Suppressor macrophage treated with lipopolysaccharide for 4 hours (primary cell): ENCODE measurements at regions not wholly inside any gene's neighbourhood (a gene's known extent, or its start where the extent isn't known, plus 50 kb on each side); places are given as distances from the start of the nearest gene placed in this dataset.
"Not testable (repeated sequence)": the region's sequence is repeated elsewhere in the genome, so short reads cannot be mapped to it uniquely, and the experiment has no call there.

Experiments
- DNase-seq: peaks from one replicate; pipeline ENCODE4 v3.0.0-alpha.2; 2020

GRCh38 chr2:204367466-204367865, 177.8 kb upstream of the PARD3B start:
- no peak for DNase-seq

DNA sequence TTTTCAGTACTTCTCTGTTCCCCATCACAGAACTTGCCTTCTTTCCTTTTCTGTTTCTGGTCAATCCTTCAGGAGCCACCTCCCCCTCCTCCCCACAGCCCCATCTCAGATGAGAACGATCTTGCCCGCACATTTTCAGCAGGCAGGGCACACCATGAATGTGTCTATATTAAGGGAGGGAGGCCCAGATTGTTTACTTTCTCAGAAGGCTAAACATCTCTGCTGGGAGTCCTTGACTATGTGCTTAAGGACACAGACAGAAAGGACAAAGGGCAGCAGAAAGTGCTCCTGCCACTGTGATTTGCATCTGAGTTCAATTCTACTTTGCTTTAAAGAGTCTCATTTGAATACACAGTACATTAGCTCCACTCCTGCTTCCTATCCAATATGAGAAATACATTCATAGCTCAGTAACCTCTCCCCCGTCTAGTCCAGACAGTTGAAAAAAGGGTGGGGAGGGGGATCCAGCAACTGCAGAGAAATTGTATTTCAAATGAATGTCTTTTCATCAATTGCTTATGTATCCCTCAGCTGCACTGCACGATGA, 175.0 kb upstream of the PARD3B start:
- no peak for DNase-seq

DNA sequence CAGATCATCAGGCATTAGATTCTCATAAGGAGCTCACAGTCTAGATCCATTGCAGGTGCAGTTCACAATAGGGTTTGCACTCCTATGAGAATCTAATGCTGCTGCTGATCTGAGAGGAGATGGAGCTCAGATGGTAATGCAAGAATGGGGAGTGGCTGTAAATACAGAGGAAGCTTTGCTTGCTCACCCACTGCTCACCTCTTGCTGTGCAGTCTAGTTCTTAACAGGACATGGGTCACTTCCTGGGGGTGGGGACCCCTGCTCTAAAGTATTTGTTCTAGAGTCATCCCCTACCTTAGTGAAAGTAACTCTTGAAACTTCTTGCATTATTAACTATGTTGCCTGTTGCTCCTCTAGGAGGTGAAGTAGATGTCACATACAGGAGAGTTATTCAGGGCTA, 171.3 kb upstream of the PARD3B start:
- DNase-seq = no peak

- no peak for DNase-seq
Measured at GRCh38 chr2:204380141-204380881, 165.0 kb upstream of the PARD3B start.

GRCh38 chr2:204386668-204387067, 158.6 kb upstream of the PARD3B start:
- no peak for DNase-seq

DNA sequence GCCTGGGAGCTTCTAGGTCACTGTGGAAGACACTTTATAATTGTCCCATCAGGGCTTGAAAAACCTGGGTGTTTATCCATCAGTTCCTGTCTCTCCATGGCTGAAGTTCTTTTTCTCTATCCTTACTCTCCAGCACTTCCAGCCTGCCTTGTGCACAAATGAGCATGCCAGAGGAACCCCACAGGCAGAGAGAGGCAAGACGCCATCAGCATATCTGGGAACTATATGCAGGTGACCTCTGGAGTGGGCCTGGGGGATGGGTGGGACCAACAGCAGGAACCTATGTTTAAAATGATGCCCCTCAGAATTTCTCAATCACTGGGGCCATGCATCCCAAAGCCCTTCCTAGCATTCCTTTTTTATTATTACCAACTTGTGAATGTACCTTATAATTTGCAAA, 156.2 kb upstream of the PARD3B start:
- no peak for DNase-seq

- no peak for DNase-seq
Measured at GRCh38 chr2:204389856-204390255, 155.4 kb upstream of the PARD3B start.

DNA sequence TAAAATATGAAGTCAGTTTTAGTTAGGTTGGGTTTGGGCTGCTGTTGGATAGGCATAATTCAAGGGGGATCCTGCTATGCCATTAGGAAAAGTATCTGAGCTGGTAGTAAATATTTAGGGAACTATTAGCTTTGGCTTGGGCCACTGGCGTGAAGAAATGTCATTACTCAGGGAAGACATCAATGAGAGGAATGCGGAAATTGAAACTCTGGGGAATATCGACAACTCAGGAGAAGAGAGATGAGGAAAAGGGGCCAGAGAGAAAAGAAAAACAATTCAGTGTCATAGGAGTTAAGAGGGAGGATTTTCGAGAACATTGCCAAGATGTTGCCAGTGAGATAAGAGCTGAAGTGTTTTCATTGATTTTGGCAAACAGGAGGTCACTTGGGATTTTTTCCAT, 149.7 kb upstream of the PARD3B start:
- no peak for DNase-seq

- DNase-seq = no peak
Measured at GRCh38 chr2:204401114-204401513, 144.2 kb upstream of the PARD3B start.

- no peak for DNase-seq
Measured at GRCh38 chr2:204407204-204408014, 137.9 kb upstream of the PARD3B start.

DNA sequence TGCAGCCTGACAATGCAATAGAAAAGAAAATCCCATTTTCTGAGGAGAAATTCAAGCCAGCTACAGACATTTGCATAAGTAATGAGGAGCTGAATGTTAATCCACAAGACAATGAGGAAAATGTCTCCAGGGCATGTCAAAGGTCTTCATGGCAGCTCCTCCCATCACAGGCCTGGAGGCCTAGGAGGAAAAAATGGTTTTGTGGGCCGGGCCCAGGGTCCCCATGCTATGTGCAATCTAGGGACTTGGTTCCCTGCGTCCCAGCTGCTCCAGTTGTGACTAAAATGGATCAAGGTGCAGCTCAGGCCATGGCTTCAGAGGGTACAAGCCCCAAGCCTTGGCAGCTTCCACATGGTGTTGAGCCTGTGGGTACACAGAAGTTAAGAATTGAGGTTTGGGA, 132.5 kb upstream of the PARD3B start:
- DNase-seq = not testable (repeated sequence)

GRCh38 chr2:204415406-204416181, 129.7 kb upstream of the PARD3B start:
- no peak for DNase-seq

GRCh38 chr2:204416236-204416635, 129.0 kb upstream of the PARD3B start:
- no peak for DNase-seq

- DNase-seq = no peak
Measured at GRCh38 chr2:204425821-204426220, 119.5 kb upstream of the PARD3B start.

- no peak for DNase-seq
Measured at GRCh38 chr2:204428675-204429074, 116.6 kb upstream of the PARD3B start.

- DNase-seq = no peak
Measured at GRCh38 chr2:204431529-204431928, 113.7 kb upstream of the PARD3B start.

GRCh38 chr2:204432196-204432595, 113.1 kb upstream of the PARD3B start:
- DNase-seq = no peak

GRCh38 chr2:204434660-204435462, 110.4 kb upstream of the PARD3B start:
- no peak for DNase-seq

DNA sequence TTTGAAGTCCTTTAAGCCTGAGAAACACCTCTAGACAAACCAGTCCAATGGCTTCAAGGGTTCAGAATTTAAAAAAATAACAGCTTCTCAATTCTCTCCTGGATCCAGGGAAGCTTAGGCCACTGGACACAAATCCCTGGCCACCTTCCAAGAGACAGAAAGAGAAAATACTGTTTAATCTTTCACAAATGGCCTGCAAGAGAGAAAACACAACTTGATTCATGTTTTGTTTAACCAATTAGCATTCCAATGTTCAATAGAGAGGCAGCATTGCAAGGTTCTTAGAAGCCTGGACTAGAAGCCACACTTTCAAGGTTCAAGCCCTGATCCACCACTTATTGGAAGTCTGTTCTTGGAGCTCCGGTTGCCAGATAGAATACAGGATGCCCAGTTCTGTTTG, 109.0 kb upstream of the PARD3B start:
- no peak for DNase-seq

GRCh38 chr2:204437408-204437807, 107.9 kb upstream of the PARD3B start:
- no peak for DNase-seq

GRCh38 chr2:204437815-204438756, 107.2 kb upstream of the PARD3B start:
- DNase-seq = no peak
